ENCODE measurements at regions not wholly inside any gene's neighbourhood (a gene's known extent, or its start where the extent isn't known, plus 50 kb on each side); places are given as distances from the start of the nearest gene placed in this dataset.

DNA sequence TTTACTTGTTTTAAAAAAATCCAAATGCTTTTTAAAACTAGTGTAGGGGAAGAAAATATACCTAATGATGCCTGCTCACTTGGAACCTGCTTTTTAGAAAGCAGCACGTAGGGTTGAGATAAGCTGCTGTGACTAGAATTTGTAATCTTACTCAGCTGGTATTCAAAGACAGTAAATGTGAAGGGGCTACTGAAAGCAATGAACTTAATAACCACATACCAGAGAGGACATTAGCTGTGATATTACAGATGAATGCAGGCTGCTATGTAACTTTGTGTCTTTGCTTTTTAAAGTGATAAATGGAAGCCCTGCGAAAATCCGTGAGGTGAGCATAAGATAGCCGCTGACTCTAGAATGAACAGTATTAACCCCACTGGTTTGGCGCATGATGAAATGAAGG is 124.1 kb downstream of the TRIML1 start:
- Histone ChIP-seq H3K4me3 (ENCODE audit: low read length) (no peak overlapping the region), H3K27me3 (ENCODE audit: control insufficient read depth, insufficient read depth, low read length, poor library complexity, severe bottlenecking) (no peaks in the 10 kb centered on the region), H3K36me3 (ENCODE audit: control insufficient read depth, insufficient read depth, low read length) (no peaks in the 10 kb centered on the region), H3K4me1 (ENCODE audit: control insufficient read depth, insufficient read depth, low read length) (no peaks in the 10 kb centered on the region), H3K9ac (ENCODE audit: extremely low read depth, low read length, poor library complexity, severe bottlenecking) (no peak overlapping the region), H3K9me3 (ENCODE audit: control insufficient read depth, low read length) (no peaks in the 10 kb centered on the region), H3K27ac (ENCODE audit: low read depth, low read length) (no peak overlapping the region)
- TF ChIP-seq, protein P1, sequence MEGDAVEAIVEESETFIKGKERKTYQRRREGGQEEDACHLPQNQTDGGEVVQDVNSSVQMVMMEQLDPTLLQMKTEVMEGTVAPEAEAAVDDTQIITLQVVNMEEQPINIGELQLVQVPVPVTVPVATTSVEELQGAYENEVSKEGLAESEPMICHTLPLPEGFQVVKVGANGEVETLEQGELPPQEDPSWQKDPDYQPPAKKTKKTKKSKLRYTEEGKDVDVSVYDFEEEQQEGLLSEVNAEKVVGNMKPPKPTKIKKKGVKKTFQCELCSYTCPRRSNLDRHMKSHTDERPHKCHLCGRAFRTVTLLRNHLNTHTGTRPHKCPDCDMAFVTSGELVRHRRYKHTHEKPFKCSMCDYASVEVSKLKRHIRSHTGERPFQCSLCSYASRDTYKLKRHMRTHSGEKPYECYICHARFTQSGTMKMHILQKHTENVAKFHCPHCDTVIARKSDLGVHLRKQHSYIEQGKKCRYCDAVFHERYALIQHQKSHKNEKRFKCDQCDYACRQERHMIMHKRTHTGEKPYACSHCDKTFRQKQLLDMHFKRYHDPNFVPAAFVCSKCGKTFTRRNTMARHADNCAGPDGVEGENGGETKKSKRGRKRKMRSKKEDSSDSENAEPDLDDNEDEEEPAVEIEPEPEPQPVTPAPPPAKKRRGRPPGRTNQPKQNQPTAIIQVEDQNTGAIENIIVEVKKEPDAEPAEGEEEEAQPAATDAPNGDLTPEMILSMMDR (conservative IDR thresholded peaks at IDR 0.05) = no peak
- Mint-ChIP-seq H3K36me3 (ENCODE audit: low read depth) (no peaks in the 10 kb centered on the region), H3K4me1 (no peaks in the 10 kb centered on the region), H3K9me3 (no peaks in the 10 kb centered on the region), H3K4me3 (no peak overlapping the region), H3K27ac (no peak overlapping the region), H3K27me3 (ENCODE audit: insufficient read depth) (no peaks in the 10 kb centered on the region)
- WGBS, 2 experiments (ENCODE audit: insufficient coverage in 1 of 2, insufficient read length in 1 of 2) = 89 to 91% methylated on average over 4 to 5 of the region's 5 CpGs
- DNase-seq = no peak

DNA sequence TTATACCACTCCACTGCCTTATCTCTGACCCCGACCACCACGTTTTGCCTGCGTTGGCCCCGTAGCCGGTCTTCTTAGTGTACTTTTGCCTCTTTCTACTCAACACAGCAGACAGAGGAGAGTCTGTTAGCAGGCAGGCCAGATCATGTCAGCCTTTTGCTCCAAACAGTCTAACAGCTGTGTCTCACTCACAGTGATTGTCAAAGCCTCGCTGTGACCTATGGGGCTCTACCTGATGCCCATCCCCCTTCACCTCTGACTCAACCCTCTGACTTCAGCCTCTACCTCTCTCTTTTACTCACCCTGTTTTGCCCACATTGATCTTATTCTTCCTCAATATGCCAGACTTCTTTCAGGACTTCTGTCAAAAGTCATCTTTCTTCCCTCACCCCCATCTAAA is 127.1 kb downstream of the TRIML1 start:
- Histone ChIP-seq H3K9ac (ENCODE audit: extremely low read depth, low read length, poor library complexity, severe bottlenecking) (no peak overlapping the region), H3K4me1 (ENCODE audit: control insufficient read depth, insufficient read depth, low read length) (no peaks in the 10 kb centered on the region), H3K4me3 (ENCODE audit: low read length) (no peak overlapping the region), H3K9me3 (ENCODE audit: control insufficient read depth, low read length) (no peaks in the 10 kb centered on the region), H3K27ac (ENCODE audit: low read depth, low read length) (no peak overlapping the region), H3K36me3 (ENCODE audit: control insufficient read depth, insufficient read depth, low read length) (no peaks in the 10 kb centered on the region), H3K27me3 (ENCODE audit: control insufficient read depth, insufficient read depth, low read length, poor library complexity, severe bottlenecking) (no peaks in the 10 kb centered on the region)
- no peaks in the 10 kb centered on the region for H3K36me3 Mint-ChIP-seq (ENCODE audit: low read depth)
- no peak overlapping the region for H3K4me3 Mint-ChIP-seq
- 88 to 95% methylated on average over 4 to 6 of the region's 6 CpGs for WGBS, 2 experiments (ENCODE audit: insufficient coverage in 1 of 2, insufficient read length in 1 of 2)
- no peaks in the 10 kb centered on the region for H3K27me3 Mint-ChIP-seq (ENCODE audit: insufficient read depth)
- H3K9me3 Mint-ChIP-seq = no peaks in the 10 kb centered on the region
- DNase-seq = no peak
- no peaks in the 10 kb centered on the region for H3K4me1 Mint-ChIP-seq
- no peak overlapping the region for H3K27ac Mint-ChIP-seq
- TF ChIP-seq, protein P1 (conservative IDR thresholded peaks at IDR 0.05) = no peak

DNA sequence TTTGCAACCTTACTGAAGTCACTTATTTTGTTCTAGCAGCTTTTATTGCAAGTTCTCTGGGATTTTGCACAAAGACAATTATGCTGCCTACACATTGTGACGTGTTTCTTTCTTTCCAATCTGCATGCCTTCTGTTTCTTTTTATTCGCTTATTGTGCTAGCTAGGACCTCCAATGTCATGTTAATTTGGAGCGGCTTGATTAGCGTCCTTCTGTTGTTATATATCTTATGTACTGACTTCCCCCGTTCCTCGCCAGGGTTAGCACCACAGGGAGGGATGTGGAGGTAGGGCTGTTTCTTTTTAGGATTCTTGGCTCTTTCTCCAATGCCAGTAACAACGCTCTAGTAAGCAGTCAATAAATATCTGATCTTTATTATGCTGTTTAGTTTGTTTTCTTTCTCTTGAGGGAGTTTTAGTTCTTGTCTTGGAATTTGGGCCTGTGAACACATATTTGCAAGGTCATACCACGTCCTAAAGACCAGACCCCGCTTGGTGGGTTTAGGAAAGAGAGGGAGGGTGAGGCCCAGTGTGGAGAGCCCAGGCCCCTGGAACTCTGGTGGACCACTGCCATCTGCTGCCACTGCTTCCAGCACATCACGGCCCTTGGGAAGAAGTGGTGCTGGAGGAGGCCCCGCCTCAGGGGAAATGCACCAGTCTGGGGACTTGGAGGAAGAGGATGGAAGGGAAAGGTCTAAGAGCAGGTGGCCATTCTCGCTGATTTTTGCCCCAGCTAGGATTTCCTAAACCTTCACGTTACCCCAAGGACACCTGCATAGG is 129.1 kb downstream of the TRIML1 start:
- TF ChIP-seq, protein P1 (conservative IDR thresholded peaks at IDR 0.05) = peak; percentile 32
- H3K27me3 ChIP-seq (ENCODE audit: control insufficient read depth, insufficient read depth, low read length, poor library complexity, severe bottlenecking) = no peaks in the 10 kb centered on the region
- 87 to 94% methylated on average over 8 to 13 of the region's 13 CpGs for WGBS, 2 experiments (ENCODE audit: insufficient coverage in 1 of 2, insufficient read length in 1 of 2)

More for the DNA sequence above, 129.1 kb downstream of the TRIML1 start:
- Histone ChIP-seq H3K4me3 (ENCODE audit: low read length) (no peak overlapping the region), H3K36me3 (ENCODE audit: control insufficient read depth, insufficient read depth, low read length) (no peaks in the 10 kb centered on the region), H3K27ac (ENCODE audit: low read depth, low read length) (no peak overlapping the region), H3K9ac (ENCODE audit: extremely low read depth, low read length, poor library complexity, severe bottlenecking) (no peak overlapping the region), H3K9me3 (ENCODE audit: control insufficient read depth, low read length) (no peaks in the 10 kb centered on the region), H3K4me1 (ENCODE audit: control insufficient read depth, insufficient read depth, low read length) (no peaks in the 10 kb centered on the region)
- no peaks in the 10 kb centered on the region for H3K4me1 Mint-ChIP-seq
- DNase-seq = no peak
- H3K27ac Mint-ChIP-seq = no peak overlapping the region
- no peaks in the 10 kb centered on the region for H3K36me3 Mint-ChIP-seq (ENCODE audit: low read depth)
- no peaks in the 10 kb centered on the region for H3K9me3 Mint-ChIP-seq
- H3K4me3 Mint-ChIP-seq = no peak overlapping the region
- no peaks in the 10 kb centered on the region for H3K27me3 Mint-ChIP-seq (ENCODE audit: insufficient read depth)

Measured in endodermal cell (in vitro differentiated cells).